ENCODE measurements at regions not wholly inside any gene's neighbourhood (a gene's known extent, or its start where the extent isn't known, plus 50 kb on each side); places are given as distances from the start of the nearest gene placed in this dataset.
A peak's percentile ranks its signal among the peaks of the same experiment; 100 is the strongest.

DNA sequence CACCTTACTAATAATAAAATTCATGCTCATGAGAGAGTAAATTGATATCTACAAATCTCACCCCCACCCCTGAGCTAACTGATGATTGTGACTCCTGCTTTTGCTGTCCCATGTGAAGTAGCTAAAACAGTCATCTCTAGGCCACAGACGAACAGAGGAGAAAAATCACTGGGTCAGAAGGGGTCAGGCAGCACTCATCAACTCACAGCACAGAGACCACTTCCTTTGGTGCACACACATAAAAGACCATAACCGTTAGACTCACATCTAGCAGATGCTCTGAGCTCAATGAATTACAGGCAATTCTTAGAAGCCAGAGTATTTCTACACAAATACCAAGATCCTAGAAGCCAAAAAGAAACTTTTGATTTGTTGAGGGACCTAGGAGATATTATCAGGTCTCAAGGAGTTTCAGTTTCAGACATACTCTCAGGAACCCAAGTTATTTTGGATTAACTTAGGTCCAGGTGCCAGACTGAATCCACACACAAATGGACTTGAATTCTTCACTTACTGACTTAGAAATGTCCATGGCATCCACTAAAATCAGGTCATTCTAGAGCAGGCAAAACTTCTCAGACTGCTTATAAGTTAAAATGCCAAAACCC, 65.0 kb upstream of the TES start:
- DNase-seq (no peak), ATAC-seq (ENCODE audit: low read depth) (no peak)
- Histone ChIP-seq H3K36me3 (replicated peaks in 1 of 2; ENCODE audit: control extremely low read depth in 1 of 2, control insufficient read depth in 1 of 2, extremely low read depth in 1 of 2, insufficient read depth in 2 of 2, low read length in 1 of 2) (no peaks in the 10 kb centered on the region), H2AFZ (ENCODE audit: insufficient read depth, low read depth, low read length, poor library complexity, severe bottlenecking) (no peak overlapping the region), H4K20me1 (ENCODE audit: control insufficient read depth, insufficient read depth, low read length, poor library complexity, severe bottlenecking) (no peaks in the 10 kb centered on the region), H3K27me3 (replicated peaks in 1 of 4; ENCODE audit: control extremely low read depth in 1 of 4, control insufficient read depth in 3 of 4, insufficient read depth in 4 of 4, low read length in 3 of 4) (no peaks in the 10 kb centered on the region), H3K4me3 (ENCODE audit: control extremely low read depth in 1 of 5, extremely low read depth in 1 of 5, insufficient read depth in 1 of 5, low read depth in 2 of 5, low read length in 4 of 5) (no peak overlapping the region), H3K9ac (ENCODE audit: low read length) (no peak overlapping the region), H3K27ac (ENCODE audit: low read length in 2 of 2) (peak overlapping the region in 1 of 2 donors; percentile 4), H3K4me2 (replicated peaks; ENCODE audit: low read depth, low read length, poor library complexity, severe bottlenecking) (peak overlapping the region; percentile 5), H3K79me2 (ENCODE audit: control insufficient read depth, insufficient read depth, low read length) (no peaks in the 10 kb centered on the region), H3K4me1 (ENCODE audit: control insufficient read depth in 2 of 2, insufficient read depth in 2 of 2, low read length in 2 of 2) (peaks cover 22% of the 10 kb centered on the region in 2 donors), H3K9me3 (ENCODE audit: control extremely low read depth in 1 of 3, control insufficient read depth in 2 of 3, insufficient read depth in 1 of 3, low read length in 2 of 3) (no peaks in the 10 kb centered on the region)
- intact Hi-C loops (cut with micrococcal nuclease), result no loop called here
- ChIA-PET CTCF (interaction anchor here (0.6 to 1.2 kb wide), 6 partner anchors 15 to 35 kb away, joined by 3 to 6 read pairs (median 3); no protein-coding TSS in a partner anchor), POLR2A (no interaction called here)
- Mint-ChIP-seq H3K27ac (peak overlapping the region; percentile 5), H3K4me1 (peaks cover 52% of the 10 kb centered on the region), H3K4me3 (peak overlapping the region; percentile 4), H3K27me3 (no peaks in the 10 kb centered on the region), H3K9me3 (ENCODE audit: insufficient read depth) (no peaks in the 10 kb centered on the region)
- 0% methylated on average over 1 of the region's 2 CpGs for WGBS (ENCODE audit: insufficient coverage)
- TF ChIP-seq EZH2 (IDR thresholded peaks at IDR 0.05; ENCODE audit: borderline replicate concordance, insufficient read depth, low read depth, low read length, poor library complexity, severe bottlenecking), result no peak
- TF ChIP-seq, protein P1, sequence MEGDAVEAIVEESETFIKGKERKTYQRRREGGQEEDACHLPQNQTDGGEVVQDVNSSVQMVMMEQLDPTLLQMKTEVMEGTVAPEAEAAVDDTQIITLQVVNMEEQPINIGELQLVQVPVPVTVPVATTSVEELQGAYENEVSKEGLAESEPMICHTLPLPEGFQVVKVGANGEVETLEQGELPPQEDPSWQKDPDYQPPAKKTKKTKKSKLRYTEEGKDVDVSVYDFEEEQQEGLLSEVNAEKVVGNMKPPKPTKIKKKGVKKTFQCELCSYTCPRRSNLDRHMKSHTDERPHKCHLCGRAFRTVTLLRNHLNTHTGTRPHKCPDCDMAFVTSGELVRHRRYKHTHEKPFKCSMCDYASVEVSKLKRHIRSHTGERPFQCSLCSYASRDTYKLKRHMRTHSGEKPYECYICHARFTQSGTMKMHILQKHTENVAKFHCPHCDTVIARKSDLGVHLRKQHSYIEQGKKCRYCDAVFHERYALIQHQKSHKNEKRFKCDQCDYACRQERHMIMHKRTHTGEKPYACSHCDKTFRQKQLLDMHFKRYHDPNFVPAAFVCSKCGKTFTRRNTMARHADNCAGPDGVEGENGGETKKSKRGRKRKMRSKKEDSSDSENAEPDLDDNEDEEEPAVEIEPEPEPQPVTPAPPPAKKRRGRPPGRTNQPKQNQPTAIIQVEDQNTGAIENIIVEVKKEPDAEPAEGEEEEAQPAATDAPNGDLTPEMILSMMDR (IDR thresholded peaks at IDR 0.05), result no peak

DNA sequence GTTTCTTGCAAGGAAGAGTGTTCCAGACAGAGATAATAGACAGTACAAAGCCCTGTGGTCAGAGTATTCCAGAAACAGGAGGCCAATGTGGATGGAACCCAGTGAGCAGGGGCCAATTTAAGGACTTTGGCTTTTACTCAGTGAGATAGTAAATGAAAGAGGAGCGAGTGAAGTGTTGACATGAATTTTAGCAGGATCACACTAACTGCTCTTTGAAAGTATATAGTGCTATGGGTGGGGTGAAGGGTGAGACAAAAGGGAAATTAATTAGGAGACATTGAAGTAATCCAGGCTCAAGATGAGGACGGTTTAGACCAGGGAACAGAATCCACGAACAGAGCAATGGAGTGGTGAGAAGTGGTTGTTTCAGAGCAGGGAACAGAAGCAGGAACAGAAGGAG, 62.2 kb upstream of the TES start:
- H3K4me1 ChIP-seq (ENCODE audit: control insufficient read depth in 2 of 2, insufficient read depth in 2 of 2, low read length in 2 of 2), result peaks cover 25 to 34% of the 10 kb centered on the region in 2 donors
- peak overlapping the region; percentile 1 for H3K27ac Mint-ChIP-seq
- H2AFZ ChIP-seq (ENCODE audit: insufficient read depth, low read depth, low read length, poor library complexity, severe bottlenecking), result no peak overlapping the region
- H3K9ac ChIP-seq (ENCODE audit: low read length), result no peak overlapping the region
- no peak overlapping the region for H3K27ac ChIP-seq (ENCODE audit: low read length in 2 of 2)
- no peak for TF ChIP-seq EZH2 (IDR thresholded peaks at IDR 0.05; ENCODE audit: borderline replicate concordance, insufficient read depth, low read depth, low read length, poor library complexity, severe bottlenecking)
- TF ChIP-seq, protein P1 (IDR thresholded peaks at IDR 0.05), result no peak
- ChIA-PET CTCF (interaction anchor here (1.0 to 1.7 kb wide), 5 partner anchors 9 to 443 kb away, joined by 3 to 5 read pairs (median 3); no protein-coding TSS in a partner anchor), POLR2A (no interaction called here)
- H3K4me1 Mint-ChIP-seq, result peaks cover 53% of the 10 kb centered on the region
- H3K4me3 Mint-ChIP-seq, result no peak overlapping the region
- no peak overlapping the region for H3K4me3 ChIP-seq (ENCODE audit: control extremely low read depth in 1 of 5, extremely low read depth in 1 of 5, insufficient read depth in 1 of 5, low read depth in 2 of 5, low read length in 4 of 5)
- H3K27me3 ChIP-seq (replicated peaks in 1 of 4; ENCODE audit: control extremely low read depth in 1 of 4, control insufficient read depth in 3 of 4, insufficient read depth in 4 of 4, low read length in 3 of 4), result no peaks in the 10 kb centered on the region
- no peaks in the 10 kb centered on the region for H3K36me3 ChIP-seq (replicated peaks in 1 of 2; ENCODE audit: control extremely low read depth in 1 of 2, control insufficient read depth in 1 of 2, extremely low read depth in 1 of 2, insufficient read depth in 2 of 2, low read length in 1 of 2)
- no peak overlapping the region for H3K4me2 ChIP-seq (replicated peaks; ENCODE audit: low read depth, low read length, poor library complexity, severe bottlenecking)
- intact Hi-C loops (cut with micrococcal nuclease), result no loop called here
- H3K27me3 Mint-ChIP-seq, result no peaks in the 10 kb centered on the region
- no peaks in the 10 kb centered on the region for H4K20me1 ChIP-seq (ENCODE audit: control insufficient read depth, insufficient read depth, low read length, poor library complexity, severe bottlenecking)
- H3K9me3 ChIP-seq (ENCODE audit: control extremely low read depth in 1 of 3, control insufficient read depth in 2 of 3, insufficient read depth in 1 of 3, low read length in 2 of 3), result no peaks in the 10 kb centered on the region
- no peaks in the 10 kb centered on the region for H3K9me3 Mint-ChIP-seq (ENCODE audit: insufficient read depth)
- ATAC-seq (ENCODE audit: low read depth) (no peak), DNase-seq (no peak)
- 81% methylated on average over 3 of the region's 3 CpGs for WGBS (ENCODE audit: insufficient coverage)
- no peaks in the 10 kb centered on the region for H3K79me2 ChIP-seq (ENCODE audit: control insufficient read depth, insufficient read depth, low read length)

All from B cell (primary cell).